ENCODE measurements at regions not wholly inside any gene's neighbourhood (a gene's known extent, or its start where the extent isn't known, plus 50 kb on each side); places are given as distances from the start of the nearest gene placed in this dataset.

- TF ChIP-seq GATA2 (IDR thresholded peaks at IDR 0.05; ENCODE audit: low read depth, low read length) (no peak), GATA3 (IDR thresholded peaks at IDR 0.05; ENCODE audit: low read depth, low read length) (no peak)
Observed at GRCh38 chr22:49503896-49504521, 323.7 kb downstream of the BRD1 start.
